ENCODE measurements at regions not wholly inside any gene's neighbourhood (a gene's known extent, or its start where the extent isn't known, plus 50 kb on each side); places are given as distances from the start of the nearest gene placed in this dataset.

GRCh38 chr16:85513649-85514048 lies 99.5 kb upstream of the GSE1 start:
- no peak for TF ChIP-seq EZH2 (IDR thresholded peaks at IDR 0.05; ENCODE audit: low read depth)
- no peak for TF ChIP-seq CTCF (conservative IDR thresholded peaks at IDR 0.05)

Data from PC-9 (cell line).